Nucleus accumbens (tissue), 56 donors: ENCODE measurements at regions not wholly inside any gene's neighbourhood (a gene's known extent, or its start where the extent isn't known, plus 50 kb on each side); places are given as distances from the start of the nearest gene placed in this dataset.
"Not testable (repeated sequence)": the region's sequence is repeated elsewhere in the genome, so short reads cannot be mapped to it uniquely, and the experiment has no call there.

ENCODE experiments used
- DNase-seq, 56 donors: peaks; one replicate each; lab custom pipeline; 2025; lab: John Stamatoyannopoulos, UW

DNA sequence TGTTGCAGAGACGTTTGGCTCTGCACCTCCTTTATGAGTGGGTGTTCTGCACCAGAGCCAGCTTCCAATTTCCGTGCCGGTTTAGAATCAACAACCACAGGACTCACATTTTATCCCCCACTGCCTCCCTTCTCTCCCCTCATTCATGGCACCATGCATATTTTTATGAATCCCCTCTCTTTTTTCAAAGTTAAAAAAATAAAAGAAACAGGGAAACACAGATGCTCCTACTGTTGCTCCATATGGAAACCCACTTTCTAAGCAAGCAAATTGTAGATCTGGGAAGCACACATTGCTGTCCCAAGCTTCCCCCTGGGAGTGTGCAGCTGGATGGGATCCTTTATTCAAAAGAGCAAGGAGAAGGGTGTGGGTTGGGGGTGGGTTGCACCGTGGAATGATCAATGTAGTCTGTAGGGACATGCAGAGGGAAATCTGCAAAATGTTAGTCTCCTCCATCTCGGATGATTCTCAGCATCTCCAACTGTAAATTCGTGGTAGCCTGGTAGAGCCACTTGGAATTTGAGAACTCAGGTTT, 410.0 kb upstream of the ADAMTSL1 start:
- no peak for DNase-seq

DNA sequence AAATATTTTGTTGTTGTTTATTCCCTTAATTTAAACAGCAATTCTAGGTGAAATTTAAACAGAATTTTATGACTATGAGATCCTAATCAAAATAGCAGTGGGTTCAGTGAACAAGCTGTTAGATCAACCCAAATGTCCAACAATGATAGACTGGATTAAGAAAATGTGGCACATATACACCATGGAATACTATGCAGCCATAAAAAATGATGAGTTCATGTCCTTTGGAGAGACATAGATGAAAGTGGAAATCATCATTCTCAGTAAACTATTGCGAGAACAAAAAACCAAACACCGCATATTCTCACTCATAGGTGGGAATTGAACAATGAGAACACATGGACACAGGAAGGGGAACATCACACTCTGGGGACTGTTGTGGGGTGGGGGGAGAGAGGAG, 407.3 kb upstream of the ADAMTSL1 start:
- DNase-seq = not testable (repeated sequence)

DNA sequence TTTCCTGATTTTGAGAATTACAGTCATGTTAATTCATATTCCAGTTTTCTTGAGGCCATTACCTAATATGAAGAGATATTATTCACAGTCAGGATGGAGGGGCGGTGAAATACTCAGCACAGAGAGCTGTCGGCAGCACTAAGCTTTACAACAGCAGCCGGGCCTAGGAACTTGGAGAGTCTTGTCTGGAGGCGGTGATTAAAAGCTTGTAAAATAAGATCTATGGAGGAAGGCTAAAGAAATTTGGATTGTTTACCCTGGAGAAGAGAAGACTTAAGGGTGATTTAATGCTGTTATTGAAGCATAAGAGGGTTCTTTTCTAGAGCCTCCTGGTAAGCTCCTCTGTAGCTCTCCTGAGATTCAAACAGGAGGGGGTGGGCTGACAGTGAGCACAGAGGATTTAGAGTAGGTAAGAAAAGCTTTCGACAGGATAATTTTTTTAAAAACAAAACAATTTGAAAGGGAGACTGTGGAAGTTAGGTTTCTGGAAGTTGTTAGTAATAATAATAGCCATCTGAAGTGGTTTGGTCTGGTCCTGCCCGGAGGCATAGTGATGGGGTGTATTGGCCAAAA, 406.3 kb upstream of the ADAMTSL1 start:
- peak in 1 of 56 donors; percentile 30 for DNase-seq

DNA sequence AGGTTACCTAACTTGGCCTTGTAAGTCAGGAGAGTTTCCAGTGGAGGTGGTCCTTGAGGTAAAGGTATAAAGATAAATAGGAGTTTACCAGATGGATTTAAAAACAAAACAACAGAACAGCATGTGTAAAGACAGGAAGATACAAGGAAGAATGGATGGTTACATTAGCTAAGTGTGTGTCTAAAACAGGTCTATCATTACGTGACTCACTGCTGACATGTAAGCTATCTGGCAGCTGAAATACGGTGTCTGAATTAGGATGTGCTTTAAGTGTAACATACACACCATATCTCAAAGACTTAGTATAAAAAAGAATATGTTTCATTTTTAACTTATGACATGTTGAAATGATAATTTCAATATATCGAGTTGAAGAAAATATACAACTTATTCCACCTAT, 405.1 kb upstream of the ADAMTSL1 start:
- no peak for DNase-seq

DNA sequence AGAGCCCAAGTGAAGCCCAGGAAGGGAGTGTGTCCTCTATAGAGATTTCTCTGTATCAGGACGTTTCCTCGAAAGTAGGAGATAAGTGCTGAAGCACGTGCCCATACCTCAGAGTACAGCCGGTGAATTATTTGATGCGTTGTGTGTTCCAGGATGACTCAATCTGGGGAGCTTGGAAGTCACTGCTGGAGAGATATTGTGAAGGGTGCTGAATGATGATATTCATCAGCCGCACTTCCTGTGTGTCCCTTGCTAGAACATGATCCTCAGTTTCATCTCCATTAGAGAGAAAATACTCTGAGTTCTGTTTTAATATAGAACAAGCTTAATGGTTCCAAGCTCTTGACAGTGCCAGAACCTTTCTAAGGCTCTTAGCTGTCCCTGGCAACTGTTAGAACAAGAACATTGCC, 402.3 kb upstream of the ADAMTSL1 start:
- DNase-seq = no peak

DNA sequence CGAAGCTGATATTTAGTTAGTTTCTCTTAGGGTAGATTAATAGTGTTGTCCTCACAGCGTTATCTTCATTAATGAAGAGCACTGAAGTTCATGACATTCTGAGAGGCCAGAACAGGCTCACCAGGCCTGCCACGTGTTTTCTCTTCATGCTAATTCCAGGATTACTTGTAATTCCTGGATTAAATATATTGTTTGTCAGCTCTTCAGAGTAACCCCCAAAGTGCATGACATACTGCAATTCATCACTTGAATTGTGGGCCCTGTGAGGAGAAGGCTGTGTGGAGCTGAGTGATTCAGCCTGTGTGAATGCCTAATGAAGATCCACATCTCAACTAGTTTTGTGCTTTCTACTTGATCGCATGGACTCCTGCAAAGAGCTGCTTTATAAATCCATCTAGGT, 401.0 kb upstream of the ADAMTSL1 start:
- DNase-seq = no peak

DNA sequence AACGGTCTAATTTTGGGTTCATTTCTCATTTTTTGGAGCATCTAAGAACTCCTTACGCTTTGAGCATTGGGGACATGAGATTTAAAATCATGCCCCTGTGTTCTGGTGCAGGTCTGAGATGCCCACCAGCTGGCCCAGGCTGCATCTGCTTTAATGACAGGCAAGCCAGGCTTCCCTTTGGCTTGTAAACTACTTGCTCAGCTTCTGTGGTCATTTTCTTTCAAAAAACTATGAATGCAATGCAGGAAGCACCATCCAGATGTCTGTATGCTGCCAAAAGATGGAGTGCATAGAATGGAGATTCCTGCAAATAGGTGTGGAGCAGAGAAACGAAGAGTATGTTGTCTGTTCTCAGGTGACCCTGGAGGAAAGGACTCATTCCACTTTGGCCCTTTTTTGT, 399.9 kb upstream of the ADAMTSL1 start:
- no peak for DNase-seq

DNA sequence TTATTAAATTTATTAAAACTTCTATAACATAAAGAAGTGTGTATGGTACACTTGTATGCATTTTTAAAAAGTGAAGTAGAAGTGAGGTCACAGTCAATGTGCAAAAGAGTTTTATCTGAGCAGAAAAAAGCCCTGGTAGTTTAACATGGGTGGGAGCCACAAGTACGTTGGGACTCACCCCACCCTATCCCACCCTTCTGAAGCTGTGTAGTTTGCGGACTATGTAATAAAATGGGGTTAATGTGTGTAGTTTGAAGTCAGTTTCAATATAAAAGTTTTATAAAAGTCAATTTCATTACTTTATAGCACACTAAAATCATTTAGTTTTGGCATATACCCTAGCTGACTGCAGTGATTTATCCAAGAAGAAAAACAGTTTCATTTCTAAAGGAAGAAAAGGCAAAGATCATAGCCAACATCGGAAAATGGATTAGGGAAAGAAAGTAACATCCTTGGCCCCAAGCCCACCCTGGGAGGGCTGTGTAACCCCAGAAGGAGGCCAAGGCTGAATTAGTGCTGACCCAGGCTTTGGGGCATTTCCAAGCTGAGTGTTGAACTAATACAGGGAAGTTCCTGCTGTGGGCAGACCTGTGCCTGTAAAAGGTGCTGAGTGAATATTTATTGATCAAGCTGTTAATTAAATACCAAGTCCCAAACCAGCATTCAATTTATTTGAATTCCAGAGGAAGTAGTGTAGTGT, 398.6 kb upstream of the ADAMTSL1 start:
- DNase-seq = no peak

DNA sequence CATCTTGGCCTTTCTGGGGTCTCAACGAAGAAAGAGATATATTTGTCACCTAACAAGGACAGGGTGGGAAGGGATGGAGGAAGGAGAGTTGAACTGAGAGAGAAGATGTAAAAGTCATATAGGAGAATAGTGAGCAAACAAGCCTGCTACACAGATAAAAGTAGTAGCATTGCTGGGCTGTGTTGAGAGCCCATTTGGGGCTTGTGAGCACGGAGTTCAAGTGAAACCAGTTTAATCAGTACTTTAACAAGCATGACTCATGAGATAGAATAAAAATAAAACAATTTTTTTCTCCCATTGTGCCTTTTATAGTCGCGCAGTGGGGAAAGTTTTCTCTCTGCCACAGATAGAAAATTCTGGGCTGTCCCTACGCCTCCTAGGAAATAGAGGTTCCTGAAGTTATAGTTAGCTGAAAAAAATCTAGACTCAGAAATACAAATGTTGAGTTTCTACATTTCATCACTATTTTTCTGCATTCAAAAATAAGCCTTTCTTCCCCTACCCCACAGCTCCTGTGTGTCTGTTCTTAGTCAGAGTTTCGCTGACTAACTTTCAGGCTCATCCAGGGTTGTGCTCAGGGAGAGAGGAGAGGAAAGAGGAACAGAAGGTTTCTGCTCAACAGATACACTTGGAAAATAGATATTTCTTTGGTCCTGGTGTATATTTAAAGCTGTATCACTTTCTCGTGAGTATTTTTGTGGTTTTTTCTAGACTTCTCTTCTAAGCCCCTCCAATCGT, 395.8 kb upstream of the ADAMTSL1 start:
- peak in 3 of 56 donors; percentile 2 to 37 (median 19) for DNase-seq

DNA sequence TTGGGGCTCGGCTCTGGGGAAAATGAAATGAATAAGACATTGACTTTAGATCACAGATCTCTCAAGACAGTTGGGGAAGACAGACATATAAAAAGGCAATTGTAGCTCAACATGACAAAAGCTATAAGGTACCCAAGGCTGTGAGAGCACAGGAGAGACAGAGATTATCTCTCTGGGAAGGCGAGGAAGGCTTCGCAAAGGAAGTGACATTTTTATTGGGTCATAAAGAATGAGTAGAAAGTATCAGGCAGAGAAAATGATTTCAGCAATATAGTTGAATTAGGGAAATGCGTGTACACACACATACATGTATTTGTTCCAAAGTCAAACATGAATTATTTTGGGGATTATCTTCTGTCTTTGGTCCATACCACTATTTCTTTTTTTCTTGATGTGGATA, 381.8 kb upstream of the ADAMTSL1 start:
- no peak for DNase-seq

DNA sequence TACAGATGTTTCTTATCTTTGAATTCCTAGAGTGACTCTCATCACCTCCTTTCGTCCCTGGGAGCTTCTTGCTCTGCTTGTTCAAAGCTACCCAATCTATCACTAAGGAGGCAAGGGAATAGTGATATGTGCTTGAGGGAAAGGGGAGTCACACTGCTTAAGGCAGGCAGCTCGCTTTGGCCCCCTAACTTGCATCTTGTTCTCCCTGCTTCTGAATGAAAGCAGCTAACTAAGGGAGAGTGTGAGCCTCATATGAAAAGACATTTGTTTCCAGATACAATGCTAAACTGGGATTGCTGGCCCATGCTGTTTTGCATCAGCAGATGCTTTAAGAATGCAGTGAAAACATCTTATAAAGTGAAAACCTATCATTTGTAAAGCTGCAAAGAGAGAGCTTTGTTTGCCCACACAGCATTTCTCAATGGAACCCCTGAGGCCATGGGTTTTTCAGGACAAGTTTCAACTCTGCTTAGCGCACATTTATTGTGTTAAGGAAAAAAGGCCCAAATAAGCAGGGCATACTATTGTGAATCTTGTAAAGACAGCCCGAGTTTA, 367.9 kb upstream of the ADAMTSL1 start:
- no peak for DNase-seq

DNA sequence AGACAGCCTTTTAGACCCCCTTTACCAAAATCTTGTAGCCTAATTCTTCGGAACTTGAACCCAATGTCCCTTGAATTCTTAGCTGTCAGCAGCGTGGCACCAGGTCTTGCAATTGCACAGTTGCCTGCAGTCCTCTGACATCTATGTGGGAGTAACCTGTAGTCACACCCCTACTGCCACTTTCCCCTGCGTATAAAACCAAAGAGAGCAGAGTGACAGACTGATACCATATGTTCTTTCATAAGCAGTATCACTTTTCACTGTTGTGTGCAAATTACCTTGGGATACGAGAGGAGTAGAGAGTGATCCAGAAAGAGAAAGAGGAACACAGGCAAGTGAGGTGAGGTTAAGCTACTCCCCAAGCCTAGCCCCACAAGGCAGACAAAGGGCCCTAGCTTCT, 364.3 kb upstream of the ADAMTSL1 start:
- DNase-seq = no peak

DNA sequence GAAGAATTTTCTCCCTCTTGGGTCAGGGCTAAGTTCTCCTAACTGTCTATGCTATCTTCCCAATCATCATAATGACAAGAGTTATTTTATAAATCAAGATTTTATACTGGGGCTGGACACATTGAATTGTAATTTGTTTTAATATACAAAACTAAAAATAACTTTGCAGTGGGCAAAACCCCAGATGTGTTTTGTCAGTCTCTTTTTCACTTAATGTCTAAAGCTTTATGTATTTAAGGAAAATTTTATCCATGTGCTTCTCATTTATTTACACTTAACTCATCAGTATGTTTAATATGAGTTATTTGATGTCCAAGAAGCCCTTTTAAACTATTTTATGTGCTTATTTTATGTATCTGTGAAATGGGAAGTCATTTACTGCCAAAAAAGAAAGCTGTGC, 362.8 kb upstream of the ADAMTSL1 start:
- no peak for DNase-seq

DNA sequence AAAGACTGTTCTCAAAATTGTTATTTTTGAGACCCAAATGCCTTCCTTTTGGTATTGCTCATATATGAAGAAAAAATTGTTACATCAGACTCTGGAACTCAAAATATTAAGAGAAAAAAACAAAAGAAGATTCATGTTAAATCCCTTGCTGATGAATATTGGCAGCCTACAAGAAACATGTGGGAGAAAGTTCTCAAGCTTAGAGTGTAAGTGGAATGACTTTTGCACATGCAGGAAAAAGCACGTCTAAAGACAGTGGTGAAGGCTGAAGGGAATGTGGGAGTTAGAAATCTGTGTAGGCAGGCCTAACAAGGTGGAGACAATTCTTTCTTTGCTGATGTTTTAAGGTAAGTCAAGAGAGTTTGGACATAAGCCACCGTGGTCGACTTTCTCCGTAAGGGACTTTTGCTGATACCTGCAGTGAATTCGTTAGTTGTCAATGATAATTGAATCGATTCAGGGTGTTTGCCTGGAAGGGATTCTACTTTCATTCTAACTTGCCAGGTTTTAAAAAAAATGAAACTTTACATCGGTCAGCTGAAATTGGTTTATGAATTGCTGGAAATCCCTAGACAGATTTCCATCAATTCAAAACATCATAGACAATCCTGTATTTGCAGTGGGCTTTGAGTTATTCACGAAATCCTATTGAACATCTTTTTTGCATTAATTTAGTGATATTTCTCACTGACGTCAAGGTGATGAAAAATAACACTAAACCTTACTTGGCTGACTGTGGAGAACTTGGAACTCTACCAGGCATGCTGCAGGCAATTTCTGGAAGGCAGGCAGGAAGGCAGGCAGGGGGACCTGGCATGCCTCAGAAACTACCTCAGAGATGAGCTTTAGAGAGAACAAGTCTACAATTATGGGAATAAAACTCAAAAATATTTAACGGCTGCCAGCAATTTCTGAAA, 359.1 kb upstream of the ADAMTSL1 start:
- DNase-seq = peak in 6 of 56 donors; percentile 1 to 9 (median 4)

DNA sequence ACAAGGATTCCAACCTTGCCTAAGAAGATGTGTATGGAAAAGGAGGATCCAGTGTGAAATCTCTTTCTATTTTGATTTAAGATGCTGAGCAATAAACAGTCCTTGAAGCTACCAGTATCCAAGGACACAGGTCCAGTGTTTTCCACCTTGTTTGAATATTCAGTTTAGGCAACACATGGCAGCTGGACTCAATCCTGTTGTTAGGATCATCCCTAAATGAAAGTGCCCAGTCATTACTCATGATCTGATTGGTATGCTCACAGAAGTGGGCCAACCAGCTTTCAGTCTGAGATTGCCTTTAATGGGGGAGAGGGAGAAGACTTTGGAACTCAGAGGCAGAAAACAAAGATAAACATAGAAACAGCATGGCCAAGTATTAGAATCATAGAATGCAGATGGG, 355.7 kb upstream of the ADAMTSL1 start:
- DNase-seq = no peak

DNA sequence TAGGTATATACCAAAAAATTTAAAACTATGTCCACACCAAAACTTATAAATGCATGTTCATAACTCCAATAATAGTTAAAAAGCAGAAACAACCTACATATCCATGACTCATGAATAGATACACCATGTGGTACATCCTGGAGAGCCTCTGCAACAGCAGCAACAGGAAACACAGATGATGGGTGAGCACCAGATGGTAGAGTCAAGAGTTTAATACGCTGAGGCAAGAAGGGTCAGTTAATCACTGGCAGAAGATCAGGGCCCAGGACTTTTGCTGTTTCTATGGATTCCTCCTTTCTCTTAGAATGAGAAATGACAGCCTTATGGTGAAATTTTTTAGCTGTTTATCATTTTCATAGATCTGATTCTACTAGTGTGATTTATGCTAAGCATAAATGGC, 351.8 kb upstream of the ADAMTSL1 start:
- no peak for DNase-seq

DNA sequence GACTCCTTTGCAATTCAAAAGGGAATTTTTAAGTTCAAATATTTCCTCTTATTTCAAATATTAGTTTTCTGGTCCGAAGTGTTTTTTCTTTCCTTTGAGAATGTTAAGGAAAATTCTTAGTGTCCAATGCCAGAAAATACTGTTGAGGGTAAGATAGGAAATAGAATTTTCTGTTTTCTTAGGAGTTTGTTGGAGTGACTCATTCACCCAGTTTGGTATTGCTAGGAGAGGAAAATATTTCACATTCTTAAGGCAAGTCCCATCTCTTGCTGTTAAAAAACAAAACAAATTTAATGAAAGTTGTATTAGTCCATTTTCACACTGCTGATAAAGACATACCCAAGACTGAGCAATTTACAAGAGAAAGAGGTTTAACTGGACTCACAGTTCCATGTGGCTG, 349.2 kb upstream of the ADAMTSL1 start:
- no peak for DNase-seq

DNA sequence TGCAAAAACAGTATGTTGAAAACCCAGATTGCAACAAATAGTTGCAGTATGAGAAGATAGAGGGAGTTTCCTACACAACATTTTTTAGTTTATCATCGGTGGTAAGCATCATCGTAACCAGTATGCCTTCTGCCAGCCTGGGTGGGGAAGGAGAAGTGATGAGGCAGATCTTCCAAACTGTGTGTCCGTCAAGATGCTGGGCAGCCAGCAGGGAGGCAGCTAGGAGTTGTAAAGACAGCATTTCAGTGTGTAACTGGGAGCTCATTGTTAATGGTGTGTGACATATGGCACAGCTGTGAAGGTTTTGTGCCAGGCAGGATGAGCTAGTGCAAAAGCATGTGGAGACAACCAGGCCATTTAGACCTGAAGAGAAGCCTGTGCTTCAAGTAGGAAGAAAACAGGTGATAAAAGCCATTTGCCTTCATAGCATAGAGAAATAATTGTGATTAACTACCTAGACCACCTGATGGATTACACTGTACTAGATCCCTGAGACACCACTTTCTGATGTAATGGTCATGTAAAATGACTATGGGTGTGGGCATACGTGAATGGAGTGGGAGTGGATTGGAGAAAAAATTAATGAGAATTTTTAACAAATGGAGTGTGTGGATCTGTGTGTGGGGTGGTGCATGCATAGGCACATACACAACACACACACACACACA, 347.0 kb upstream of the ADAMTSL1 start:
- DNase-seq = no peak

DNA sequence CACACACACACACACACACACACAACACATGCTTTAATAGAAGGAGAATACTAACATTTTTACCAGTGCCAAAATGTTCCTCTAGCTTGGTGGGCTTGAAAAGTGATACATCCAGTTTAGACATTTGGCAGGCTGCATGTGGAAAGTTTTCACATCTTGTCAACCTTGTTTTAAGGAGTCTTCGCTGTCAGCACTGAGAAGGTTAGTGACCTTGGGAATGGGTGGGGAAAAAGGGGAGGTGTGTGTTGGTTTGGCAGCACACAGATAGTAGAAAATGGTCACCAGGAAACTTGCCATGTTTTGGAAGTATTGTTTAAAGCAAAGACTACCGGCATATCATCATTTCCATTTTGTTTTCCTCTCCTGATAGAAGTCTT, 346.5 kb upstream of the ADAMTSL1 start:
- DNase-seq = no peak
